ENCODE measurements at regions not wholly inside any gene's neighbourhood (a gene's known extent, or its start where the extent isn't known, plus 50 kb on each side); places are given as distances from the start of the nearest gene placed in this dataset.

DNA sequence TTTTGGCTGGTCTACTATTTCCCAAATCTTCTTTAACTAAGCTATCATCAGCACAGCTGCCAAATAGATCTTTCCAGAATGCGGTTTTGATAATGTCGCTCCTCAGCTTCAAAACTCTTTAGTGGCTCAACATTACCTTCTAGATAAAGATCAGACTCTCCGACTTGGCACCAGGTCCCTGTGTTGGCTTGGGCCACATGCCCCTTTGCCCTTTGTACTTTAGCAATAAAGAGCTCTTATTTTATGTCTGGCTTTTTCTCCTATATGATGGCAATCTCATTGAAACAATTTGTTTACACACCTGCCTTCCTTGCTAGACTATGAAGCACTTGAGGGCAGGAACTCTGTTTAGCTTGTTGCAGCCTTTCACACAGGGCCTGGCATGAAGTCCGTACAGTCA lies 128.9 kb upstream of the GATA6 start:
- no peak overlapping the region for H3K27ac ChIP-seq
- no peaks in the 10 kb centered on the region for H4K20me1 ChIP-seq (ENCODE audit: insufficient read depth, poor library complexity, severe bottlenecking)
- H3K4me3 ChIP-seq, result no peak overlapping the region
- TF ChIP-seq, protein P1, sequence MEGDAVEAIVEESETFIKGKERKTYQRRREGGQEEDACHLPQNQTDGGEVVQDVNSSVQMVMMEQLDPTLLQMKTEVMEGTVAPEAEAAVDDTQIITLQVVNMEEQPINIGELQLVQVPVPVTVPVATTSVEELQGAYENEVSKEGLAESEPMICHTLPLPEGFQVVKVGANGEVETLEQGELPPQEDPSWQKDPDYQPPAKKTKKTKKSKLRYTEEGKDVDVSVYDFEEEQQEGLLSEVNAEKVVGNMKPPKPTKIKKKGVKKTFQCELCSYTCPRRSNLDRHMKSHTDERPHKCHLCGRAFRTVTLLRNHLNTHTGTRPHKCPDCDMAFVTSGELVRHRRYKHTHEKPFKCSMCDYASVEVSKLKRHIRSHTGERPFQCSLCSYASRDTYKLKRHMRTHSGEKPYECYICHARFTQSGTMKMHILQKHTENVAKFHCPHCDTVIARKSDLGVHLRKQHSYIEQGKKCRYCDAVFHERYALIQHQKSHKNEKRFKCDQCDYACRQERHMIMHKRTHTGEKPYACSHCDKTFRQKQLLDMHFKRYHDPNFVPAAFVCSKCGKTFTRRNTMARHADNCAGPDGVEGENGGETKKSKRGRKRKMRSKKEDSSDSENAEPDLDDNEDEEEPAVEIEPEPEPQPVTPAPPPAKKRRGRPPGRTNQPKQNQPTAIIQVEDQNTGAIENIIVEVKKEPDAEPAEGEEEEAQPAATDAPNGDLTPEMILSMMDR (IDR thresholded peaks at IDR 0.05; ENCODE audit: poor library complexity), result no peak
- no peak for TF ChIP-seq EZH2phosphoT487 (IDR thresholded peaks at IDR 0.05; ENCODE audit: low read depth, severe bottlenecking, unreplicated experiment)
- no peak overlapping the region for H3K4me2 ChIP-seq
- WGBS (ENCODE audit: low lambda C conversion rate, missing lambda C conversion rate), result 82% methylated on average over 4 of the region's 4 CpGs
- peaks cover 3% of the 10 kb centered on the region for H3K79me2 ChIP-seq
- H3K27me3 ChIP-seq, result no peaks in the 10 kb centered on the region
- H3K9me3 ChIP-seq (ENCODE audit: low read depth), result no peaks in the 10 kb centered on the region
- H3K4me1 ChIP-seq (ENCODE audit: insufficient read depth), result peaks cover 13% of the 10 kb centered on the region
- H3K9me2 ChIP-seq (replicated peaks; ENCODE audit: insufficient read depth), result no peaks in the 10 kb centered on the region
- no peak for DNase-seq (ENCODE audit: low spot score)
- no peaks in the 10 kb centered on the region for H3K36me3 ChIP-seq (replicated peaks; ENCODE audit: insufficient read depth, low read depth)
- H2AFZ ChIP-seq, result no peak overlapping the region

DNA sequence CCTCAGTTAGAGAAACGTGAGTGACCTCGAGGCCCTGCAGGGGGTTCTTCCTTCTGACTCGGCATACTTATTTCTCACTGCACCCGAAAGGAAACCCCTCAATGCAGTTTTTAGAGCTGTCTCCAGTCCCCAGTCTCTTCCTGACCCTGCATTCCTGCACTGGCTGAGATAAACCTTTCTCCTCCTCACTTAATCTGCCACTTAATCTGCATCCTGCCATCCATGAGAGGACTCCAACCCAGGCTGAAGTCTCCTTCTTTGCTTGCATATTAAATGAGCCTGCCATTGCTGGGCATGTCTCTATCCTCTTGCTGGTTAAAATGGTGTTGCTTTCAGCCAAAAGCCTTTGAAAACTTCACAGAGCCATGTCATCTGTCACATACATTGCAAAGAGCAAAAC lies 125.6 kb upstream of the GATA6 start:
- TF ChIP-seq EZH2phosphoT487 (IDR thresholded peaks at IDR 0.05; ENCODE audit: low read depth, severe bottlenecking, unreplicated experiment), result no peak
- TF ChIP-seq, protein P1 (IDR thresholded peaks at IDR 0.05; ENCODE audit: poor library complexity), result no peak
- no peak for TF ChIP-seq EZH2 (IDR thresholded peaks at IDR 0.05; ENCODE audit: borderline replicate concordance)
- H3K4me1 ChIP-seq (ENCODE audit: insufficient read depth), result peaks cover 37% of the 10 kb centered on the region
- no peaks in the 10 kb centered on the region for H4K20me1 ChIP-seq (ENCODE audit: insufficient read depth, poor library complexity, severe bottlenecking)
- peak overlapping the region; percentile 57 for H3K4me2 ChIP-seq
- peak overlapping the region; percentile 97 for H3K27ac ChIP-seq
- H3K4me3 ChIP-seq, result no peak overlapping the region
- no peak overlapping the region for H2AFZ ChIP-seq
- peaks cover 3% of the 10 kb centered on the region for H3K79me2 ChIP-seq
- 40% methylated on average over 4 of the region's 4 CpGs for WGBS (ENCODE audit: low lambda C conversion rate, missing lambda C conversion rate)
- DNase-seq (ENCODE audit: low spot score), result no peak
- H3K9me3 ChIP-seq (ENCODE audit: low read depth), result no peaks in the 10 kb centered on the region
- H3K27me3 ChIP-seq, result no peaks in the 10 kb centered on the region
- no peaks in the 10 kb centered on the region for H3K9me2 ChIP-seq (replicated peaks; ENCODE audit: insufficient read depth)
- H3K36me3 ChIP-seq (replicated peaks; ENCODE audit: insufficient read depth, low read depth), result no peaks in the 10 kb centered on the region

DNA sequence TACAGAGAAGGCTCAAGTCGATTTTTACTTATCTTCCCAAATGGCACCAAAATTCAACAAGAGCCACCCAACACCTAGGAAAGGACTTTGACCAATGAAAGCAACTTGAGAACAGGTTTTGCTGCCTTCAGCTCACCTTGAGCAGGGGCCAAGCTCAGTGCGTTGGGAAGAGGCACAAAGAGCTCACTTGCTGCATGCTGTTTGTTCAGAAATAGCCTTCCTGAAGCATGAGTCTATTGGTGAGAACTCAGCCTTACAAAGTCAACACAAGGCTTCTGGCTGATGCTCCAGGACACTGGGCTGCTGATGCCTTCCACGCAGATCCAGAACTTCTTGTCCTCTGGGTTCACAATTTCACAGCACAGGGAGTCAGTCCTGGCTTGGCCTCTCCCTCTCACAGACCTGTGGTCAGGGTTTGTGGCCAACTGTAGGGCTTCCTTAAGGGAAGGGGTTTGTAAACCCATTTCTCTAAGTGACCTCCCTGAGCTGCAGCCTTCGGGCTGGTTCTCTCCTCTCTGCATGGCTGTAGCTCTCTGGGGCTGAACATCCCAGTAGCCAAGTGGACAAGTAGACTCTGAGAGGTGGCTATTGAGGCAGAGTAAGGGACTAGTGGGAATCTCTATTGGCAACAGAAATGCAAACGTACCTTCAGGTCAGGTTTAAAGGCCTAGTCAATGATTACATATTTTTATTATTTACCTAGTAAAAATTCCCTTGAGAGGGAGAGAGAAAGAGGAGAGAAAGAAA lies 124.7 kb upstream of the GATA6 start:
- WGBS (ENCODE audit: low lambda C conversion rate, missing lambda C conversion rate), result 53% methylated on average over 5 of the region's 5 CpGs
- peak overlapping the region; percentile 67 for H3K4me2 ChIP-seq
- H3K79me2 ChIP-seq, result peaks cover 3% of the 10 kb centered on the region
- H3K4me3 ChIP-seq, result no peak overlapping the region
- H2AFZ ChIP-seq, result no peak overlapping the region
- peaks cover 37% of the 10 kb centered on the region for H3K4me1 ChIP-seq (ENCODE audit: insufficient read depth)
- TF ChIP-seq EZH2 (IDR thresholded peaks at IDR 0.05; ENCODE audit: borderline replicate concordance) (no peak), EZH2phosphoT487 (IDR thresholded peaks at IDR 0.05; ENCODE audit: low read depth, severe bottlenecking, unreplicated experiment) (no peak)
- TF ChIP-seq, protein P1 (IDR thresholded peaks at IDR 0.05; ENCODE audit: poor library complexity), result no peak
- H3K9me3 ChIP-seq (ENCODE audit: low read depth), result no peaks in the 10 kb centered on the region
- no peaks in the 10 kb centered on the region for H3K9me2 ChIP-seq (replicated peaks; ENCODE audit: insufficient read depth)
- H3K27me3 ChIP-seq, result no peaks in the 10 kb centered on the region
- peak overlapping the region; percentile 97 for H3K27ac ChIP-seq
- H4K20me1 ChIP-seq (ENCODE audit: insufficient read depth, poor library complexity, severe bottlenecking), result no peaks in the 10 kb centered on the region
- peak; percentile 78 for DNase-seq (ENCODE audit: low spot score)
- no peaks in the 10 kb centered on the region for H3K36me3 ChIP-seq (replicated peaks; ENCODE audit: insufficient read depth, low read depth)

All from hepatocyte (in vitro differentiated cells).